ENCODE measurements at regions not wholly inside any gene's neighbourhood (a gene's known extent, or its start where the extent isn't known, plus 50 kb on each side); places are given as distances from the start of the nearest gene placed in this dataset.

DNA sequence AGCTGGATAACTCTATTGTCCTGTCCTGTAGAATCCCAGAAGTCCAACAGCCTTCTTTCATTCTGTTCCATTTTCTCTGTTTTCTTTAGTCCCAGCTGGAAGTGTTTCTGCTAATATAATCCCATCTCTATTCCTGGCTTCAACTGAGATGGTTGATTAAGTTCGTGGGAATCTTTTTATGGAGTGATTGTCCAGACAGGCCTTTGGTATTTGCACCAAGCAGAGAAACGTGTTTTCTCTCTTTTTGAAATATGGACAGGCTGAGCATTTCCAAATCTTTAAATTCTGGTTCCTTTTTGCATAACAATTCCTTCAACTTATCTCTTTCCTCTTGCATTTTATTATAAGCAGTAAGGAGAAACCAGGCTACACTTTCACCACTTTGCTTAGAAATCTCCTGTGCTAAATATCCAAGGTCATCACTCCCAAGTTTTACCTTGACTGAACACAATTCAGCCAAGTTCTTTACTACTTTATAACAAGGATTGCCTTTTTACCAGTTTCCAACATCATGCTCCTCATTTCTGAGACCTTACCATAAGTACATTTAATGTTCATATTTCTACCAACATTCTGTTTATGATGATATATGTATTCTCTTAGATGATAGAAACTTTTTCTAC lies 108.8 kb downstream of the ZFP36L2 start:
- CTCF ChIA-PET: no interaction called here
- H3K27me3 Mint-ChIP-seq (ENCODE audit: unreplicated experiment): no peaks in the 10 kb centered on the region

DNA sequence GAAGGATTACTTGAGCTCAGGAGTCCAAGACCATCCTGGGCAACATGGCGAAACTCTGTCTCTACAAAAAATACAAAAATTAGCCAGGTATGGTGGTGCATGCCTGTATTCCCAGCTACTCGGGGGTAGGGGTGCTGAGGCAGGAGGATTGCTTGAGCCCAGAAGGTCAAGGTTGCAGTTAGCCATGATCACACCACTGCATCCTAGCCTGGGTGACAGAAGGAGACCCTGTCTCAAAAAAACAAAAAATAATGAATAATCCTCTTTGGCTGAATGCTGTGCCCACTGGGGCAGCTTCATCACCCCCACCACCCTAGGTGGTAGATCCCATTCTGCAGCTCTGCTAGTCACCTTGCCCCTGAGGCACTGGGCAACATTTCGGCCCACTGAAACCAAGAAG lies 109.4 kb downstream of the ZFP36L2 start:
- CTCF ChIA-PET: no interaction called here
- no TSS peak for BruUV-seq (replicated peaks)
- Mint-ChIP-seq H3K27ac (ENCODE audit: unreplicated experiment) (no peak overlapping the region), H3K36me3 (ENCODE audit: insufficient read depth, unreplicated experiment) (no peaks in the 10 kb centered on the region), H3K27me3 (ENCODE audit: unreplicated experiment) (no peaks in the 10 kb centered on the region), H3K4me3 (ENCODE audit: low read depth, unreplicated experiment) (no peak overlapping the region), H3K4me1 (ENCODE audit: low read depth, unreplicated experiment) (peaks cover 18% of the 10 kb centered on the region), H3K9me3 (ENCODE audit: low read depth, unreplicated experiment) (no peaks in the 10 kb centered on the region)
- no peak for DNase-seq
- TF ChIP-seq, protein P1, sequence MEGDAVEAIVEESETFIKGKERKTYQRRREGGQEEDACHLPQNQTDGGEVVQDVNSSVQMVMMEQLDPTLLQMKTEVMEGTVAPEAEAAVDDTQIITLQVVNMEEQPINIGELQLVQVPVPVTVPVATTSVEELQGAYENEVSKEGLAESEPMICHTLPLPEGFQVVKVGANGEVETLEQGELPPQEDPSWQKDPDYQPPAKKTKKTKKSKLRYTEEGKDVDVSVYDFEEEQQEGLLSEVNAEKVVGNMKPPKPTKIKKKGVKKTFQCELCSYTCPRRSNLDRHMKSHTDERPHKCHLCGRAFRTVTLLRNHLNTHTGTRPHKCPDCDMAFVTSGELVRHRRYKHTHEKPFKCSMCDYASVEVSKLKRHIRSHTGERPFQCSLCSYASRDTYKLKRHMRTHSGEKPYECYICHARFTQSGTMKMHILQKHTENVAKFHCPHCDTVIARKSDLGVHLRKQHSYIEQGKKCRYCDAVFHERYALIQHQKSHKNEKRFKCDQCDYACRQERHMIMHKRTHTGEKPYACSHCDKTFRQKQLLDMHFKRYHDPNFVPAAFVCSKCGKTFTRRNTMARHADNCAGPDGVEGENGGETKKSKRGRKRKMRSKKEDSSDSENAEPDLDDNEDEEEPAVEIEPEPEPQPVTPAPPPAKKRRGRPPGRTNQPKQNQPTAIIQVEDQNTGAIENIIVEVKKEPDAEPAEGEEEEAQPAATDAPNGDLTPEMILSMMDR (IDR thresholded peaks at IDR 0.05; ENCODE audit: unreplicated experiment): no peak
- intact Hi-C loops (cut with micrococcal nuclease; ENCODE audit: unreplicated experiment): no loop called here

More for the DNA sequence above, 108.8 kb downstream of the ZFP36L2 start:
- Mint-ChIP-seq H3K9me3 (ENCODE audit: low read depth, unreplicated experiment) (no peaks in the 10 kb centered on the region), H3K4me3 (ENCODE audit: low read depth, unreplicated experiment) (no peak overlapping the region), H3K27ac (ENCODE audit: unreplicated experiment) (no peak overlapping the region), H3K36me3 (ENCODE audit: insufficient read depth, unreplicated experiment) (no peaks in the 10 kb centered on the region), H3K4me1 (ENCODE audit: low read depth, unreplicated experiment) (peaks cover 18% of the 10 kb centered on the region)
- intact Hi-C loops (cut with micrococcal nuclease; ENCODE audit: unreplicated experiment): no loop called here
- DNase-seq: no peak
- no TSS peak for BruUV-seq (replicated peaks)
- TF ChIP-seq, protein P1 (IDR thresholded peaks at IDR 0.05; ENCODE audit: unreplicated experiment): no peak

DNA sequence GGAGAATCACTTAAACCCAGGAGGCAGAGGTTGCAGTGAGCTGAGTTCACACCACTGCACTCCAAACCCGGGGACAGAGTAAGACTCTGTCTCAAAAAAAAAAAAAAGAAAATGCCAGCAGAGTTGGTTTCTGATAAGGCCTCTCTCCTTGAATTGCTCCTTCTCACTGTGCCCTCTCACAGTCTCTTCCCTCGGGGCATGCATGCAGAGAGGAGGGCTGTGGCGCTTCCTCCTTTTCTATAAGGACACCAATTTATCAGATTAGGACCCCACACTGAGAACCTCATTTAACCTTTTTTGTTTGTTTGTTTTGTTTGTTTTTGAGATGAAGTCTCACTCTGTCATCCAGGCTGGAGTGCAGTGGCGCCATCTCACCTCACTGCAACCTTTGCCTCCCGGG lies 110.5 kb downstream of the ZFP36L2 start:
- Mint-ChIP-seq H3K27ac (ENCODE audit: unreplicated experiment) (no peak overlapping the region), H3K4me3 (ENCODE audit: low read depth, unreplicated experiment) (no peak overlapping the region), H3K27me3 (ENCODE audit: unreplicated experiment) (no peaks in the 10 kb centered on the region), H3K9me3 (ENCODE audit: low read depth, unreplicated experiment) (no peaks in the 10 kb centered on the region), H3K4me1 (ENCODE audit: low read depth, unreplicated experiment) (peaks cover 18% of the 10 kb centered on the region), H3K36me3 (ENCODE audit: insufficient read depth, unreplicated experiment) (no peaks in the 10 kb centered on the region)
- intact Hi-C loops (cut with micrococcal nuclease; ENCODE audit: unreplicated experiment): no loop called here
- CTCF ChIA-PET: no interaction called here
- DNase-seq: no peak
- BruUV-seq (replicated peaks): no TSS peak
- TF ChIP-seq, protein P1 (IDR thresholded peaks at IDR 0.05; ENCODE audit: unreplicated experiment): no peak

DNA sequence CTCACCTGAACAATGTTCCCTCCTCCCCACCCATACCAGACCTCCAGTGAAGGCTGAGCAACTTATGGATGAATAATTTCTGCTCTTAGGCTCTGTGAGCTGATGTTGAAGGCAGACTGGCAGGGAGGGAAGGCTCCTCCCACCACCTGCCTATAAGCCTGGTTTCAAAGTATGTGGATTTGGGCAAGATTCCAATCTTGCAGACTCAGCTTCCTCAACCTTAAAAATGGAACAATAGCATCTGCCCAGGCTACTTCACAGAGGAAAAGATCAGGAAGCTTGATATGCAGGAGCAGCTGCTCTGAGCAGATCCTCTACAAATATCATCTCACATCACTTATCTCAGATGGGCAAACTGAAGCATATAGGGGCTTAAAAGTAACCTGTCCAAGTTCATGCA lies 112.2 kb downstream of the ZFP36L2 start:
- Mint-ChIP-seq H3K27ac (ENCODE audit: unreplicated experiment) (no peak overlapping the region), H3K4me1 (ENCODE audit: low read depth, unreplicated experiment) (peaks cover 34% of the 10 kb centered on the region), H3K9me3 (ENCODE audit: low read depth, unreplicated experiment) (no peaks in the 10 kb centered on the region), H3K27me3 (ENCODE audit: unreplicated experiment) (no peaks in the 10 kb centered on the region), H3K4me3 (ENCODE audit: low read depth, unreplicated experiment) (no peak overlapping the region), H3K36me3 (ENCODE audit: insufficient read depth, unreplicated experiment) (no peaks in the 10 kb centered on the region)
- intact Hi-C loops (cut with micrococcal nuclease; ENCODE audit: unreplicated experiment): no loop called here
- TF ChIP-seq, protein P1 (IDR thresholded peaks at IDR 0.05; ENCODE audit: unreplicated experiment): no peak
- BruUV-seq (replicated peaks): no TSS peak
- CTCF ChIA-PET: no interaction called here
- DNase-seq: peak; percentile 39

Measured in Calu3 (cell line).